ENCODE measurements at regions not wholly inside any gene's neighbourhood (a gene's known extent, or its start where the extent isn't known, plus 50 kb on each side); places are given as distances from the start of the nearest gene placed in this dataset.

- Histone ChIP-seq H3K4ac (ENCODE audit: low read depth, low read length) (no peak overlapping the region), H3K4me1 (ENCODE audit: insufficient read depth, low read length) (peaks cover 3% of the 10 kb centered on the region; the same call in 1 of the 2 replicates), H4K20me1 (ENCODE audit: control insufficient read depth, insufficient read depth, insufficient read length) (no peaks in the 10 kb centered on the region), H3K79me2 (ENCODE audit: insufficient read depth, low read length) (no peaks in the 10 kb centered on the region), H3K23ac (ENCODE audit: insufficient read length, low read depth, low read length) (no peak overlapping the region), H3K23me2 (ENCODE audit: insufficient read length, low read depth, low read length, poor library complexity, severe bottlenecking) (no peaks in the 10 kb centered on the region), H4K5ac (ENCODE audit: insufficient read length, low read depth, low read length) (no peak overlapping the region), H2BK15ac (ENCODE audit: low read depth, low read length) (no peak overlapping the region), H2BK12ac (ENCODE audit: insufficient read length, low read depth, low read length) (no peak overlapping the region), H3K9ac (ENCODE audit: extremely low read depth, insufficient read length, low read length) (no peak overlapping the region), H3K14ac (ENCODE audit: insufficient read depth, low read length) (no peak overlapping the region), H2BK20ac (ENCODE audit: low read depth, low read length, poor library complexity, severe bottlenecking) (no peak overlapping the region), H3K27ac (ENCODE audit: insufficient read length, low read depth, low read length) (no peak overlapping the region), H3T11ph (ENCODE audit: low read length) (no peak overlapping the region), H4K8ac (replicated peaks; ENCODE audit: insufficient read length, low read depth, low read length) (no peak overlapping the region), H3K18ac (ENCODE audit: insufficient read length, low read depth, low read length) (no peak overlapping the region), H3K4me2 (ENCODE audit: insufficient read depth, insufficient read length, low read length) (no peak overlapping the region), H2BK5ac (ENCODE audit: insufficient read length, low read length) (no peak overlapping the region), H3K79me1 (ENCODE audit: insufficient read depth, low read depth, low read length, poor library complexity, severe bottlenecking) (no peaks in the 10 kb centered on the region), H2BK120ac (ENCODE audit: low read depth, low read length, poor library complexity, severe bottlenecking) (no peak overlapping the region), H3K9me3 (ENCODE audit: control insufficient read depth, low read depth, low read length) (no peaks in the 10 kb centered on the region), H2AK5ac (ENCODE audit: insufficient read length, low read length) (no peak overlapping the region), H4K91ac (ENCODE audit: insufficient read length, low read depth, low read length) (no peak overlapping the region), H2AFZ (ENCODE audit: low read length) (no peak overlapping the region), H3K27me3 (ENCODE audit: insufficient read depth, low read length) (no peaks in the 10 kb centered on the region), H3K56ac (ENCODE audit: insufficient read length, low read depth, low read length) (no peak overlapping the region)
- no peak for TF ChIP-seq CTCF (conservative IDR thresholded peaks at IDR 0.05)
- H3K27ac Mint-ChIP-seq: no peak overlapping the region
- H3K27me3 Mint-ChIP-seq (ENCODE audit: low read depth): peaks cover 7% of the 10 kb centered on the region
- no CpG with 5 or more reads among the region's 3 CpGs for WGBS (ENCODE audit: extremely low coverage, insufficient read length, low lambda C conversion rate)
- H3K36me3 Mint-ChIP-seq (ENCODE audit: insufficient read depth in 1 of 3, low read depth in 3 of 3): peaks cover 10 to 27% (median 10%) of the 10 kb centered on the region in 3 experiments
- H3K4me1 Mint-ChIP-seq: peaks cover 2 to 5% of the 10 kb centered on the region in 2 experiments; a peak in 2 of 4 replicates
- H3K9me3 Mint-ChIP-seq: peaks cover 16 to 41% of the 10 kb centered on the region in 2 experiments; a peak in 4 of 5 replicates
- no peak for DNase-seq
- H3K4me3 Mint-ChIP-seq: no peak overlapping the region
Measured at GRCh38 chr1:38228718-38229117, 182.1 kb upstream of the POU3F1 start.

All from H9 (cell line).